Left renal pelvis (tissue), 4 donors: ENCODE measurements at regions not wholly inside any gene's neighbourhood (a gene's known extent, or its start where the extent isn't known, plus 50 kb on each side); places are given as distances from the start of the nearest gene placed in this dataset.

Experiments
- DNase-seq, 4 donors: peaks; one replicate each; pipeline ENCODE4 v3.0.0-alpha.2; 2013; ENCODE audit warnings: low read depth in 4 of 4, low spot score in 3 of 4

GRCh38 chr1:199149591-199149990, 510.8 kb downstream of the PTPRC start:
- DNase-seq = no peak

- DNase-seq = no peak
Observed at GRCh38 chr1:199150756-199151155, 511.9 kb downstream of the PTPRC start.

DNA sequence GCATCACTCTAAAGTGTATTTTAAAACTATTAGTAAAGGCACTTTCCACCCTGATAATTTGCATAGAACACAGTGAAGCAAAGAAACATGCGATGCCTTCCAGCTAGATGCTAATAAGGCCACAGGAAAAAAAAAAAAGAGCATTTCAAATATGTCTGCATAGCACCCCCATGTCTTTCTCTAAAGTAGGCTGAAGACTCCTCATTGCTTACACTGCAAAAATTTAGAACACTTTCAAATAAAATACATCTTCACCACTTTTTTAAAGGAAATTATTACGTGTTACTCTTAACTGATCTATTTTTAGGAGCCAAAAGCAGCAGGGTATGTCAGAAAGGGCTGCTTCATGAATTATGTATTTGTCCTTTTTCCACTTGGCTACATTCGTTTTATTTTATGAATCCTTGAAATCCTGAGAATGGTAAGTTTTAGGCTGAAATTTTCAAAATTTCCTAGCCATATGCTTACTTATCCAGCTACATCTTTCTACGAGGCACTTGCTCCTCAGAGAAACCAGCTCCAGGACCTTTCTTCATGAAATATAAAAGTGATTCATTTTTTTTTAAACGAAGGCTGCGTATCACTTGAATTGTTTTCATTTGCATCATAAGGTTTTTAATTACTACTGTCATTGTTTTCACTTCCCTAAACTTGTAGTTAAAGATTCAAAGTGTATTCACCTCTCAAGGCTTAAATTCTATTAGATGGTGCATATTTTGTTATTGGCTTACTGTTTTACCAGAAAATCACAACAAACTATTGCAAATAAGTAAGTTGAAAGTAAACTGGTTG, 513.0 kb downstream of the PTPRC start:
- DNase-seq = no peak

GRCh38 chr1:199152676-199153075, 513.8 kb downstream of the PTPRC start:
- no peak for DNase-seq

- DNase-seq = no peak
Observed at GRCh38 chr1:199155166-199156019, 516.6 kb downstream of the PTPRC start.

GRCh38 chr1:199157494-199157893, 518.7 kb downstream of the PTPRC start:
- DNase-seq = no peak

- no peak for DNase-seq
Observed at GRCh38 chr1:199160521-199161318, 521.9 kb downstream of the PTPRC start.

DNA sequence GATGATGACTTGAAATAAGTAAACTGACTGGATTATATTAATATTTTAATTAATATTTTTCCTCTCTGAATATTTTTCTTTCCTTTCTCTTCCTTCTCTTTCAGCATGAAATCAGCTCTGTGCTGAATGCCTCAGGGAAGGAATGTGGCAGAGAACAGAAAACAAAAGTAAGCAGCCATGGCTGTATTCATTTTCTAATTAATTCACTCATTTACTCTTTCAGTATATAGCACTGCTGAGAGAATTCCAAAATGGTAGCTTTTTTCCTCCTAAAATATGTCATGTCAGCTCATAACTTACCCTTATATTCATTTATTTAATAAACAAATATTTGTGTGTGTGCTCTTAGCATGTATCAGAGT, 522.5 kb downstream of the PTPRC start:
- DNase-seq = no peak

DNA sequence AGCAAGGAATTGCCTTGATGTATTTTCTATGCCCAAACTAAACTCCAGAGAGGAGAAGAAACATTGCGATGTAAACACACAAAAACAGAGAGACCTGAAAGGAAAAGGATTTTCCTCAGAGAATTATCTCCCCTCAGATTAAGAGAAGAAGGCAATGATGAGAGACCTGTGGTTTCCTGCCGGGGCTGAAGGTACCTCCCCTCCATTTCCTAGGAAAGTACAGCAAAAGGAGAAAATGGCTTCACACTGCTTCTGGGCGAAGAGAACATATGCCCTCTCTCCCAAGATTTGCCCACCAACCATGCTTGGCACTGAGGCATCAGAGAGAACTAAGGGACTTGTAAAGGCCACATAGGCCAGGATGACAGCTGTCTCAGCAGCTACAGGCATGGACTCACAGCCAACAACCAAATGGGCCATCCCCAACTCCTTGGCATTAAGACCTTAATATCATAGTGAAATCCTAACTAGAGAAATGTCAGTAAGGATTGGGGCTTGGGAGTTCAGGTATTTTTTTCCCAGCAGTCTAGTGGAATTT, 523.0 kb downstream of the PTPRC start:
- DNase-seq = no peak

DNA sequence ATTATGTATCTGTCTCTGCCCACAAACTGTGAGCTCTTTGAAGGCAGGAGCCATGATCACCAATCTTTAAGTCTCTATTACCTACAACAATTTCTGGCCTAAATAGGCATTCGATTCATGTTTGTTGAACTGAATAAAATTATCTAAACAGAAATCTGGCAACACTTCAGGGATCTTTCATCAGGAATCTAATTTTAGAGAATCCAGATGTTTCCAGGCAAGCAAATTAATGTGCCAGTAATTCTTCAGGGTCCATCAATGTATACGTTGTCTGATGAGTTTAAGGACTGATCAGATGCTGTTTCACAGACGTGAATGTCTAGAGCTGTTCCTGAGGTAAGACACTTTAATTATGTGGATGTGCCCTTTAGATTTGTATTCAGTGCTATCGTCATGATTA, 524.4 kb downstream of the PTPRC start:
- no peak for DNase-seq

GRCh38 chr1:199163670-199164069, 524.8 kb downstream of the PTPRC start:
- DNase-seq = no peak

DNA sequence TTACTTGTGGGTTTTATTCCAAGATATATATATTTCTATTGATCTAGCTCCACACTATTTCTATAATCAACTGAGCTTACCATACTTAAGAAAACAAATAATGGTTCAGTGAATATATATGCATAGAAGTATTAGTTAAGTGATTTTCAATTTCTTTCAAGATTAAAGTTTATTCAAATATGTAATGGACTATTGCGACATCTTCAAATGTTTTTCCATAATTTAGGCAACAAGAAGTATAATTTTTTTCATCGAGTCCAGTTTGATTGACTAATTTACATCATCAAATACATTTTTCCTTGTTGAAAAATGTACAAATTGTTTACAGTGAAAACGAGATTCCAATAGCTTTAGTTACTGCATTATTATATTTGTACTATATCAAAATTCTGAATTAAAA, 528.6 kb downstream of the PTPRC start:
- no peak for DNase-seq

- DNase-seq = no peak
Observed at GRCh38 chr1:199168888-199169585, 530.2 kb downstream of the PTPRC start.

DNA sequence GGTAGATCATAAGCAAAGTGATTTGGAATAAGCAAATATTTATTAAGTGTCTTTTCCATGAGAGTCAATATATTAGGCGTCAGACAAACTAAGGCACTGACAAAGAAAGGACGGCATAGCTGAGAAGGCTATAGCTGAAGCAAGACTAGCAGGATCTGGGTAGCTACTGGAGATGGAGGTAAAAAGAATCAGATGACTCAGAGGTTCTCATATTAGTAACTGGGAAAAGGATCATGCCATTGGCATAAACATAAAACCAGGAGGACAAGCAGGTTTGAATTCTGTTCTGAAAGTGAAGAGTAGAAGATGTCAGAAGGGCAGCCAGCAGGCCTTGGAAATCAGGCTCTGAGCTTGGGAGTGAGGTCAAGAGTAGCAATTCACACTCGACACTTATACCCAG, 531.9 kb downstream of the PTPRC start:
- DNase-seq = no peak

DNA sequence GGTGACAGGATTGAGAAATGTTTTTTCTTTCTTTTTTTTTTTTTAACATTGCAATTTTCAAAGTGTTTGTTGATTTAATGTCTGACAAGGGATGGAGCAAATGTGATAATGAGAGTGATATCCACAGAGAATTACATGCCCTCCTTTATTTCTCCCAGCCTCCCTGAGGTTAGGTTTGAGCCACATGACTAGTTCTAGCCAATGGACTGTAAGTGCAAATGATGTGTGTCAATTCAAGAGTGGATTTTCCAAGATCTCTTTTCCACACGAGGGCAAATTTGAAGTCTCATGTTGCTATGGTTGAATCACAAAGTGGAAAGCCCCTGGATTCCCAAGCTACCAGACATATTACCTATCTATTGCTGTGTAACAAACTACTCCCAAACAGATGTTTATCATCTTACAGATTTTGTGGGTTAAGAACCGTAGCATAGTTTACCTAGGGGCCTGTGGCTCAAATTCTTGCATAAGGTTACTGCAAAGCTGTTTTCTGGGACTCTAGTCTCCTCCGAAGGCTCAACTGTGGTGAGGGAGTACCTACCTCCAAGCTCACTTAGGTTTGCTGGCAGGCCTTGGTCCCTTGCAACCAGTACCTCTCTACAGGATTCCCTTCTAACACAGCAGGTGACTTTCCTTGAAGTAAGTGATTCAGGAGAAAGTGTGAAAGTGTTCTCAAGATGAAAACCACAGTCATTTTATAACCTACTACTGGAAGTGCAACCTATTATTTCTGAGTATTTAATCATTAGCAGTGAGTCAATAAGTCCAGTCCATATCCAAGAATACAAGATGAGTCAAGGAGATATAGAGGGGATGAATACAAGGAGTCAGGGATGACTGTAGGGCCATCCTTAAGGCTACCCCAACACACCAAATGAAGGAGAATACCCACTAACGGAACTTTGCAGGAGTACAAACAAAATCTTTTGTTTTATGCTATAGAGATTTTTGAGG, 533.6 kb downstream of the PTPRC start:
- no peak for DNase-seq

DNA sequence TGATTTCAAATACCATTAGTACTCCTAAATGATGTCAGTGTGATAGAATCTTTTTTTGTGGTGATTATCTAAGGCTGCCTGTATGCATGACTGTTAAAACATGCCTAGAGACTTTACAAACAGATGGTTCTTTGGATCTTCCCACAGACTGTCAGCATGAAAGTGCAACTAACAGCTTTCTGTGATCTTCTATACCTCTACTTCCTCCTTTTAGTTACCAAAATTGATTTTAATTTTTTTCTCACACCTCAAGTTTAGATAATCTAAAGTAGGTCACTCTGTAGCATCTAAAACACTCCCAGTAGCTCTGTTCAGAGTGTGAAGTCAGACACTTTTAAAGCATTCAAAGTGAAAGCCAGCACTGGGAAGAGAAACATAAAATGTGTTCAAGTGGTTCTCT, 534.5 kb downstream of the PTPRC start:
- no peak for DNase-seq

DNA sequence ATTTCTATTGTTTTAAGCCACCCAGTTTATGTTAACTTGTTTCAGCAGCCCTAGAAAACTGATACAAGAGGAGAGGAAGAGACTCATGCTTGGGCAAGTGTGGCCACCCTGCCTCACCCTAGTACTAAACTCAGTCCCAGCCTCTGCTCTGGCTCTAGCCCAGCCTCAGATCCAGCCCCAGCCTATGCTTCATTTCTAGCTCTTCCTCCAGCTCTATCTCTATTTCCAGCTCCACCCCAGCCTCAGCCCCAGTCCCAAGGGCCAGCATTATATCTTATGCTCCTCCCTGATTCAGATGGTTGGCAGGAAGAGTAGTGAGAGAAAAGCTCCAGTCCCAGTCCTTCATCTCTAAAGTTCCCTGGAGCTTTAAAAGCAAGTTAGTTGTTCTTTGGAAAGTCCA, 535.5 kb downstream of the PTPRC start:
- no peak for DNase-seq

DNA sequence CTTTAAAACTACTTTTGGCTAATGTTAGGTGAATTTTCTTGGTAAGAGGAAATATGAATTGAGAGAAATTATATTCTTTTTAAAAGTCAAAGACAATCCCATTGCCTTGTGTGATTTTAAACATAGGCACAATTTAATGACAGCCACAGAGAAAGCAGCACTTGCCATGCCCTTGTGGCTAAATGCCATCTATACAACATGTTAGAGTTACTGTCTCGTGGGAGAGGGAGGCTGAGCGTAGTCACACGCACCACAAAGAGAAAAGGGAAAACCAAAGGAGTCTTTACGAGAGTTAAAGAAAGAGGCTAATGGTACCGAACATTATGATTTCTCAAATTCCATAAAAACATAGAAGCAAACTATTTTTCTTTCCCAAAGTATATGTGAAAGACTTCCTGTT, 537.9 kb downstream of the PTPRC start:
- no peak for DNase-seq

- DNase-seq = no peak
Observed at GRCh38 chr1:199177241-199177640, 538.4 kb downstream of the PTPRC start.
